K562 (cell line): ENCODE measurements at regions not wholly inside any gene's neighbourhood (a gene's known extent, or its start where the extent isn't known, plus 50 kb on each side); places are given as distances from the start of the nearest gene placed in this dataset.

Experiments used
- ATAC-seq: fragments of 200-7000 bp; cut with Tn5 transposase; 3 replicates; pipeline ENCODE4 v1.9.1; 2020; ENCODE audit warnings: moderate library complexity
- BruUV-seq: library from RNA; stranded (reverse); fragments of 400-500 nt; replicated peaks from 2 replicates; lab custom pipeline; 2021; lab: Mats Ljungman, UMichigan
- CTCF ChIA-PET: fragments of 300-600 bp; formaldehyde crosslinking; extraction: SDS; loops from one replicate; lab custom pipeline; 2021; ENCODE audit warnings: low intra/inter-chr PET ratio; lab: Yijun Ruan, JAX
- POLR2A ChIA-PET: fragments of 300-600, 350-650 bp; sonication (Branson Sonifier 250); formaldehyde crosslinking; extraction: SDS; loops from one replicate; lab custom pipeline; 2021; ENCODE audit warnings: antibody characterized with exemption, inconsistent platforms; lab: Yijun Ruan, JAX
- DNase-seq, 4 experiments: peaks; one replicate each; pipeline versions ENCODE4 v3.0.0 to v3.0.0-alpha.2; 2011 to 2018; ENCODE audit warnings: low spot score in 3 of 4, mixed read lengths in 3 of 4; ENCODE audit errors: extremely low read depth in 1 of 4
- FAIRE-seq: peaks from 2 replicates; lab custom pipeline; 2011; peaks lifted over from hg19 to GRCh38; lab: Jason Lieb, UNC
- H2AFZ ChIP-seq: 2 replicates; pipeline ENCODE4 v1.6.0; 2011; ENCODE audit warnings: low read depth, low read length, control low read depth, inconsistent platforms
- H3K27ac ChIP-seq: fragments of 200-600 bp; 3 replicates; pipeline ENCODE4 v1.8.0; 2011; ENCODE audit warnings: low read depth, mild to moderate bottlenecking, control low read depth, inconsistent platforms, low read length, moderate library complexity, mixed read lengths; ENCODE audit errors: extremely low read depth
- H3K27me3 ChIP-seq, 2 experiments: fragments of 300-600 bp in 1 of 2; 2 replicates in 1 of 2; 3 replicates in 1 of 2; pipeline versions ENCODE4 v1.6.0 to v1.8.0; 2011; ENCODE audit warnings: inconsistent platforms in 2 of 2, low read length in 2 of 2, mild to moderate bottlenecking in 1 of 2, mixed read lengths in 1 of 2, moderate library complexity in 1 of 2; ENCODE audit not compliant: control insufficient read depth in 2 of 2, insufficient read depth in 2 of 2
- H3K36me3 ChIP-seq: fragments of 300-600 bp; 3 replicates; pipeline ENCODE4 v1.8.0; 2011; ENCODE audit warnings: mild to moderate bottlenecking, low read length, inconsistent platforms; ENCODE audit not compliant: control insufficient read depth, insufficient read depth
- H3K4me1 ChIP-seq, 2 experiments: fragments of 200-600 bp in 1 of 2; replicated peaks in 1 of 2; 2 replicates in 1 of 2; 3 replicates in 1 of 2; pipeline versions ENCODE4 v1.5.1 to v1.8.0; 2011; ENCODE audit warnings: inconsistent platforms in 2 of 2, low read length in 2 of 2, mild to moderate bottlenecking in 1 of 2, mixed read lengths in 1 of 2, moderate library complexity in 1 of 2; ENCODE audit not compliant: control insufficient read depth in 2 of 2, insufficient read depth in 2 of 2
- H3K4me2 ChIP-seq: 2 replicates; pipeline ENCODE4 v1.6.1; 2011; ENCODE audit warnings: low read length, control low read depth, inconsistent platforms, mixed read lengths; ENCODE audit not compliant: insufficient read depth
- H3K4me3 ChIP-seq: fragments of 200-600 bp; sonication (generic), shearing (Covaris generic); 2 replicates; pipeline ENCODE4 v1.5.1; 2016; ENCODE audit warnings: control low read depth, inconsistent platforms
- H3K79me2 ChIP-seq: fragments of 200-600 bp; 3 replicates; pipeline ENCODE4 v1.8.0; 2011; ENCODE audit warnings: low read length, inconsistent platforms; ENCODE audit not compliant: control insufficient read depth, insufficient read depth
- H3K9ac ChIP-seq, 2 experiments: 2 replicates each; pipeline versions ENCODE4 v1.6.0 to v1.6.1; 2011; ENCODE audit warnings: low read depth in 2 of 2, low read length in 2 of 2, control low read depth in 1 of 2, inconsistent platforms in 1 of 2, mild to moderate bottlenecking in 1 of 2, mixed read lengths in 1 of 2; ENCODE audit not compliant: insufficient read depth in 1 of 2
- H3K9me1 ChIP-seq: one replicate; pipeline ENCODE4 v1.6.0; 2011; ENCODE audit warnings: inconsistent platforms, mild to moderate bottlenecking, low read length, moderate library complexity; ENCODE audit not compliant: control insufficient read depth, insufficient read depth
- H3K9me3 ChIP-seq: replicated peaks from 2 replicates; pipeline ENCODE4 v1.5.1; 2011; ENCODE audit warnings: low read depth, low read length, inconsistent platforms; ENCODE audit not compliant: control insufficient read depth, insufficient read depth
- H4K20me1 ChIP-seq: replicated peaks from 2 replicates; pipeline ENCODE4 v1.6.1; 2011; ENCODE audit warnings: low read length, inconsistent platforms, mixed read lengths; ENCODE audit not compliant: control insufficient read depth, insufficient read depth
- CBX2 ChIP-seq: fragments of 200-600 bp; sonication (generic); IDR thresholded peaks from one replicate; pipeline ENCODE4 v1.6.1; 2012; ENCODE audit warnings: mild to moderate bottlenecking, low read length, inconsistent platforms; ENCODE audit not compliant: insufficient read depth, poor library complexity, severe bottlenecking
- CREBBP ChIP-seq: IDR thresholded peaks from one replicate; pipeline ENCODE4 v1.6.1; 2012; ENCODE audit warnings: low read depth, mild to moderate bottlenecking, control low read depth, inconsistent platforms, low read length
- ELF4 ChIP-seq: fragments of 450-650 bp; formaldehyde crosslinking; IDR thresholded peaks from 2 replicates; pipeline ENCODE4 v1.4.0; 2022; ENCODE audit warnings: missing genetic modification characterization
- HOXB6 ChIP-seq: fragments of 250-450 bp; sonication (Bioruptor Pico); IDR thresholded peaks from 2 replicates; pipeline ENCODE4 v1.5.1; 2022; ENCODE audit warnings: mild to moderate bottlenecking, borderline replicate concordance
- KLF6 ChIP-seq: fragments of 250-450 bp; sonication (Bioruptor Pico); IDR thresholded peaks from 2 replicates; pipeline ENCODE4 v1.4.0; 2020; ENCODE audit warnings: mild to moderate bottlenecking, moderate library complexity, borderline replicate concordance
- NFXL1 ChIP-seq: fragments of 450-650 bp; formaldehyde crosslinking; IDR thresholded peaks from 2 replicates; pipeline ENCODE4 v1.4.0; 2021; ENCODE audit warnings: mild to moderate bottlenecking
- SIRT6 ChIP-seq: IDR thresholded peaks from one replicate; pipeline ENCODE4 v1.6.1; 2012; ENCODE audit warnings: low read depth, mild to moderate bottlenecking, control low read depth, inconsistent platforms, low read length, moderate library complexity
- SMAD4 ChIP-seq: fragments of 250-450 bp; sonication (Bioruptor Pico); conservative IDR thresholded peaks from 2 replicates; pipeline ENCODE4 v1.8.0; 2021; ENCODE audit warnings: inconsistent platforms, mild to moderate bottlenecking, moderate library complexity
- SRSF9 ChIP-seq: fragments of 200-400 bp; formaldehyde crosslinking; IDR thresholded peaks from 2 replicates; pipeline ENCODE4 v1.6.1; 2017; ENCODE audit warnings: low read depth, low read length, borderline replicate concordance
- STAG1 ChIP-seq: sonication (generic); formaldehyde crosslinking; IDR thresholded peaks from 2 replicates; pipeline ENCODE4 v1.5.0; 2020; ENCODE audit warnings: missing genetic modification reagents, borderline replicate concordance
- TCF15 ChIP-seq: fragments of 250-450 bp; sonication (Bioruptor Pico); IDR thresholded peaks from 2 replicates; pipeline ENCODE4 v1.8.0; 2022; ENCODE audit warnings: moderate library complexity, mild to moderate bottlenecking, inconsistent platforms
- ZNF124 ChIP-seq: sonication (generic); formaldehyde crosslinking; IDR thresholded peaks from 2 replicates; pipeline ENCODE4 v1.8.1; 2022; ENCODE audit warnings: missing genetic modification reagents
- ZNF134 ChIP-seq: fragments of 250-450 bp; sonication (Bioruptor Pico); conservative IDR thresholded peaks from 2 replicates; pipeline ENCODE4 v1.4.0; 2020
- ZNF146 ChIP-seq: IDR thresholded peaks from one replicate; pipeline ENCODE4 v1.6.1; 2018; ENCODE audit warnings: missing compliant biosample characterization; ENCODE audit not compliant: unreplicated experiment
- ZNF785 ChIP-seq: fragments of 250-450 bp; sonication (Bioruptor Pico); IDR thresholded peaks from 2 replicates; pipeline ENCODE4 v1.4.0; 2020; ENCODE audit warnings: mild to moderate bottlenecking
- WGBS: fragments of 100-300 bp; shearing (Covaris generic); methylation state at CpG from one replicate; pipeline ENCODE4 v1.1.6; 2016; ENCODE audit warnings: low coverage, mixed read lengths; ENCODE audit not compliant: insufficient coverage; ENCODE audit errors: missing lambda C conversion rate; 5-methylcytosine and 5-hydroxymethylcytosine counted together
- in situ Hi-C: fragments of 300-500 bp; cut with MboI; formaldehyde crosslinking; loops from 4 replicates; pipeline ENCODE4 v1.15.0; 2018; ENCODE audit warnings: inconsistent platforms, mixed read lengths
- intact Hi-C: fragments of 100-400 bp; cut with micrococcal nuclease; formaldehyde crosslinking; loops from 2 replicates; pipeline ENCODE4 v1.14.2; 2022
- TF ChIP-seq, protein P1 (sequence below): sonication (generic); formaldehyde crosslinking; IDR thresholded peaks from 2 replicates; pipeline ENCODE4 v1.8.0; 2023; ENCODE audit warnings: mild to moderate bottlenecking, missing genetic modification reagents

DNA sequence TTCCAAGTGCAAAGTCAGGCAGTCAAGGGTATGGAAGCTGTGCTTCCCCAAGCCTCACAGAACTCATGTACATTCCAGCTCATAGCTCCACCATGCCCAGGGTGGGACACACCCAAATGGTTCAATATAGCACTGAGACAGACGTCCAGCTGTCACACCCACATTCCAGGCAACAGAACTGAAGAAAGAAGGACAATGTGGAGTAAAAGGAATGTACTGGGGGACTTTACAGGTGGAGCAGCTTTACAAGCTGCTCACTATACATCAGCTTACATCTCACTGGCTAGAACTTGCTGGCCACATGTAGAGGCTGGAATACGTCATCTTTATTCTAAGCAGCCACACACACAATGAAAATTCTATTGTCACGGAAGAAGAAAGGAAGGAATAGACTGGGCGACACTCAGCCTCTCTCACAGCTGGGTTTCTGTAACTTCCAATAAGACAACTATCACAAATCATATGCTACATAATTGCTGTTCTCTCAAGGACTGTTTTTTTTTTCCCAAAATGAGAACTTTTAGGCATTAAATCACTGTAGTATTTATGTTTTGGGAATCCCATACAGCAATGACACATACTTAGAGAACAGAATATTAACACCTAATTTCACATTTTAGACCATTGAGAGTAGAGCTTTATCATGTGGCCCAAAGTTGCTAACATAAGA is 86.1 kb downstream of the KLF12 start:
- H3K36me3 ChIP-seq = no peaks in the 10 kb centered on the region
- FAIRE-seq (no peak), ATAC-seq (no peak), DNase-seq (no peak)
- H3K9me1 ChIP-seq = no peaks in the 10 kb centered on the region
- H3K4me3 ChIP-seq = no peak overlapping the region
- intact Hi-C loops (no loop called here), in situ Hi-C loops (no loop called here)
- POLR2A ChIA-PET = no interaction called here
- H3K9me3 ChIP-seq = no peaks in the 10 kb centered on the region
- no TSS peak for BruUV-seq
- no peak overlapping the region for H3K27ac ChIP-seq
- H3K27me3 ChIP-seq = no peaks in the 10 kb centered on the region
- H3K79me2 ChIP-seq = no peaks in the 10 kb centered on the region
- no peak overlapping the region for H2AFZ ChIP-seq
- H3K4me1 ChIP-seq = no peaks in the 10 kb centered on the region
- CTCF ChIA-PET = no interaction called here
- H3K9ac ChIP-seq = no peak overlapping the region
- H4K20me1 ChIP-seq = no peaks in the 10 kb centered on the region
- no peak overlapping the region for H3K4me2 ChIP-seq
- 0% methylated on average over 4 of the region's 4 CpGs for WGBS
- TF ChIP-seq SMAD4 (no peak), STAG1 (no peak), ZNF785 (no peak), SRSF9 (no peak), CREBBP (no peak), CBX2 (no peak), SIRT6 (no peak), HOXB6 (no peak), ZNF124 (CRISPR knock-in tag) (no peak), KLF6 (CRISPR knock-in tag) (no peak), NFXL1 (CRISPR knock-in tag) (no peak), ZNF146 (CRISPR knock-in tag) (no peak), ELF4 (CRISPR knock-in tag) (no peak), TCF15 (CRISPR knock-in tag) (no peak), ZNF134 (CRISPR knock-in tag) (no peak)
- TF ChIP-seq, protein P1, sequence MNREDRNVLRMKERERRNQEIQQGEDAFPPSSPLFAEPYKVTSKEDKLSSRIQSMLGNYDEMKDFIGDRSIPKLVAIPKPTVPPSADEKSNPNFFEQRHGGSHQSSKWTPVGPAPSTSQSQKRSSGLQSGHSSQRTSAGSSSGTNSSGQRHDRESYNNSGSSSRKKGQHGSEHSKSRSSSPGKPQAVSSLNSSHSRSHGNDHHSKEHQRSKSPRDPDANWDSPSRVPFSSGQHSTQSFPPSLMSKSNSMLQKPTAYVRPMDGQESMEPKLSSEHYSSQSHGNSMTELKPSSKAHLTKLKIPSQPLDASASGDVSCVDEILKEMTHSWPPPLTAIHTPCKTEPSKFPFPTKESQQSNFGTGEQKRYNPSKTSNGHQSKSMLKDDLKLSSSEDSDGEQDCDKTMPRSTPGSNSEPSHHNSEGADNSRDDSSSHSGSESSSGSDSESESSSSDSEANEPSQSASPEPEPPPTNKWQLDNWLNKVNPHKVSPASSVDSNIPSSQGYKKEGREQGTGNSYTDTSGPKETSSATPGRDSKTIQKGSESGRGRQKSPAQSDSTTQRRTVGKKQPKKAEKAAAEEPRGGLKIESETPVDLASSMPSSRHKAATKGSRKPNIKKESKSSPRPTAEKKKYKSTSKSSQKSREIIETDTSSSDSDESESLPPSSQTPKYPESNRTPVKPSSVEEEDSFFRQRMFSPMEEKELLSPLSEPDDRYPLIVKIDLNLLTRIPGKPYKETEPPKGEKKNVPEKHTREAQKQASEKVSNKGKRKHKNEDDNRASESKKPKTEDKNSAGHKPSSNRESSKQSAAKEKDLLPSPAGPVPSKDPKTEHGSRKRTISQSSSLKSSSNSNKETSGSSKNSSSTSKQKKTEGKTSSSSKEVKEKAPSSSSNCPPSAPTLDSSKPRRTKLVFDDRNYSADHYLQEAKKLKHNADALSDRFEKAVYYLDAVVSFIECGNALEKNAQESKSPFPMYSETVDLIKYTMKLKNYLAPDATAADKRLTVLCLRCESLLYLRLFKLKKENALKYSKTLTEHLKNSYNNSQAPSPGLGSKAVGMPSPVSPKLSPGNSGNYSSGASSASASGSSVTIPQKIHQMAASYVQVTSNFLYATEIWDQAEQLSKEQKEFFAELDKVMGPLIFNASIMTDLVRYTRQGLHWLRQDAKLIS = no peak
